ENCODE measurements at regions not wholly inside any gene's neighbourhood (a gene's known extent, or its start where the extent isn't known, plus 50 kb on each side); places are given as distances from the start of the nearest gene placed in this dataset.

- no peak overlapping the region for H3K4me3 ChIP-seq (ENCODE audit: control insufficient read depth, low read depth, low read length)
- DNase-seq (ENCODE audit: low read depth) = no peak
- TF ChIP-seq, protein P1, sequence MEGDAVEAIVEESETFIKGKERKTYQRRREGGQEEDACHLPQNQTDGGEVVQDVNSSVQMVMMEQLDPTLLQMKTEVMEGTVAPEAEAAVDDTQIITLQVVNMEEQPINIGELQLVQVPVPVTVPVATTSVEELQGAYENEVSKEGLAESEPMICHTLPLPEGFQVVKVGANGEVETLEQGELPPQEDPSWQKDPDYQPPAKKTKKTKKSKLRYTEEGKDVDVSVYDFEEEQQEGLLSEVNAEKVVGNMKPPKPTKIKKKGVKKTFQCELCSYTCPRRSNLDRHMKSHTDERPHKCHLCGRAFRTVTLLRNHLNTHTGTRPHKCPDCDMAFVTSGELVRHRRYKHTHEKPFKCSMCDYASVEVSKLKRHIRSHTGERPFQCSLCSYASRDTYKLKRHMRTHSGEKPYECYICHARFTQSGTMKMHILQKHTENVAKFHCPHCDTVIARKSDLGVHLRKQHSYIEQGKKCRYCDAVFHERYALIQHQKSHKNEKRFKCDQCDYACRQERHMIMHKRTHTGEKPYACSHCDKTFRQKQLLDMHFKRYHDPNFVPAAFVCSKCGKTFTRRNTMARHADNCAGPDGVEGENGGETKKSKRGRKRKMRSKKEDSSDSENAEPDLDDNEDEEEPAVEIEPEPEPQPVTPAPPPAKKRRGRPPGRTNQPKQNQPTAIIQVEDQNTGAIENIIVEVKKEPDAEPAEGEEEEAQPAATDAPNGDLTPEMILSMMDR (IDR thresholded peaks at IDR 0.05; ENCODE audit: control insufficient read depth, insufficient read depth, low read depth, low read length, missing control alignments) = no peak
Observed at GRCh38 chr11:43119275-43119970, 192.4 kb upstream of the API5 start.

GRCh38 chr11:43122546-43122945 is 189.2 kb upstream of the API5 start:
- no peak overlapping the region for H3K4me3 ChIP-seq (ENCODE audit: control insufficient read depth, low read depth, low read length)
- DNase-seq (ENCODE audit: low read depth) = no peak
- TF ChIP-seq, protein P1 (IDR thresholded peaks at IDR 0.05; ENCODE audit: control insufficient read depth, insufficient read depth, low read depth, low read length, missing control alignments) = no peak

DNA sequence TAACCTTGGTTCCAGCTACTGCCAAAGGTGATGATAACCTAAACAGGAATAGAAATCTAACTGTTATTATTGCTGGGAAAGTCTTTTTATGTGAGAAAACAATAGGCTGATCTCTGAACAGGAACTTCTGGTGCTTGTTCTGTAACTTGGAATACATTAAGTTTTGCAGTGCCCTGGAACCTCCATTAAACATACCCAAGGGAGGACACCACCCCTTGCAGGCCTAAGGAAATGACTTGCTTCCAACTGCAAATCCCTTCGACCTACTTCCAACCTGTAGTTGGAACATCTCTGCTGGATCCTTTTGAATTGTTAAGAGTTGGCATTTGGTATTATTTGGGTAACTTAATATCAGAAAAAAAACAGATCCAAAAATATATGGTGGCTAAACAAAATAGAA is 188.4 kb upstream of the API5 start:
- no peak for DNase-seq (ENCODE audit: low read depth)
- H3K4me3 ChIP-seq (ENCODE audit: control insufficient read depth, low read depth, low read length) = no peak overlapping the region
- TF ChIP-seq, protein P1 (IDR thresholded peaks at IDR 0.05; ENCODE audit: control insufficient read depth, insufficient read depth, low read depth, low read length, missing control alignments) = no peak

DNA sequence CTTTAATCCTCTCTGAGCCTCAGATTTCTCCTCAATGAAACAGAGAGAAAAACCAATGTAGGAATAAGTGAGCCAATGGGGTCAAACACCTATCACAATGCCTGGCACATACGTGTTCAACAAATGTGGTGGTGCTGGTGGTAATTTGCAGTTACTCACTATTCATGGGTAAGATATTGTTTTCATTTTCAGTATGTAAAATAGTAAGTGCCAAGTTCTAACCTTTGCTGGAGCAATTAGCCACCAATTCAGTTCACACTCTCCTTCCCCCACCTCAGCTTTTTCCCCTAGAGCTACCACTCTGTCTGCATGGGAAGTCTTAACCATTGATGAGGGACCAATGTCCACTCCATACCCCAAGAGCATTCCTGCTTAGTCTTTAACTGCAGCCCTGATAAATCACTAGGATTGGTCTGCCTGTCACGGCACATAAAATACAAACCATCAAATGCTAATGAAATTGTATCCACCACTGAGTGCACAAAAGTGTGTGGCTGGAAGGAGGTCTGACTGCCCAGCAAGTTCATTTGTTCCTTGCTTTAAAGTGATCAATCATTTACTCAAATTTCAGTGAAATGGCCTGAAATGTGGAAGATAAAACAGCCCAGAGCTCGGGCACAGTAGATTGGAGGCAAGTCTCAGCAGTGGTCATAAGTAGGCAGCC is 187.4 kb upstream of the API5 start:
- no peak for DNase-seq (ENCODE audit: low read depth)
- TF ChIP-seq, protein P1 (IDR thresholded peaks at IDR 0.05; ENCODE audit: control insufficient read depth, insufficient read depth, low read depth, low read length, missing control alignments) = no peak
- H3K4me3 ChIP-seq (ENCODE audit: control insufficient read depth, low read depth, low read length) = no peak overlapping the region

GRCh38 chr11:43129329-43129728 is 182.5 kb upstream of the API5 start:
- no peak overlapping the region for H3K4me3 ChIP-seq (ENCODE audit: control insufficient read depth, low read depth, low read length)
- no peak for DNase-seq (ENCODE audit: low read depth)
- TF ChIP-seq, protein P1 (IDR thresholded peaks at IDR 0.05; ENCODE audit: control insufficient read depth, insufficient read depth, low read depth, low read length, missing control alignments) = no peak

DNA sequence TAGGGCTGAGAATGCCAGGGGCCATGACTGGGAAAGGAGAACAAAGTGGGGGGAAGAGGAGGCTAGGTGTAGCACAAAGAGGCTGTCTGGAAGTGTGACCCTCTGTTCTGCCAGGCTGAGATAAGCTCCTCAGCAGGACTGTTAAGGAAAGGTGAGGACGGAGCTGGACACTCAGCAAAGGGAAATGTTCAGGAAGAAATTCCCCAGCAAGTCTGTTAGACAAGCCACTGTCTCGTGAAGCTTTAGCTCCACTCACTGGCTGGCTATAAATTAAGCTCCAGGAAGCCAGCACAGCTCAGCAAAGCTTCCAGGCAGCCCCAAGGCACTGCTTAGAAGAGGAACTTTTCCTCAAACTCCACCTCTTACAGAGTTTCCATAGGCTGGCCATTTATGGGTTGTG is 181.2 kb upstream of the API5 start:
- TF ChIP-seq, protein P1 (IDR thresholded peaks at IDR 0.05; ENCODE audit: control insufficient read depth, insufficient read depth, low read depth, low read length, missing control alignments) = no peak
- no peak for DNase-seq (ENCODE audit: low read depth)
- no peak overlapping the region for H3K4me3 ChIP-seq (ENCODE audit: control insufficient read depth, low read depth, low read length)

All from AG09309 (cell line).